HG03095 (cell line): ENCODE measurements at regions not wholly inside any gene's neighbourhood (a gene's known extent, or its start where the extent isn't known, plus 50 kb on each side); places are given as distances from the start of the nearest gene placed in this dataset.
"Not testable (repeated sequence)": the region's sequence is repeated elsewhere in the genome, so short reads cannot be mapped to it uniquely, and the experiment has no call there.

Source experiments
- ATAC-seq: cut with Tn5 transposase; IDR thresholded peaks from one replicate; pipeline ENCODE4 v1.9.1; 2021; ENCODE audit warnings: moderate library complexity; ENCODE audit not compliant: unreplicated experiment

DNA sequence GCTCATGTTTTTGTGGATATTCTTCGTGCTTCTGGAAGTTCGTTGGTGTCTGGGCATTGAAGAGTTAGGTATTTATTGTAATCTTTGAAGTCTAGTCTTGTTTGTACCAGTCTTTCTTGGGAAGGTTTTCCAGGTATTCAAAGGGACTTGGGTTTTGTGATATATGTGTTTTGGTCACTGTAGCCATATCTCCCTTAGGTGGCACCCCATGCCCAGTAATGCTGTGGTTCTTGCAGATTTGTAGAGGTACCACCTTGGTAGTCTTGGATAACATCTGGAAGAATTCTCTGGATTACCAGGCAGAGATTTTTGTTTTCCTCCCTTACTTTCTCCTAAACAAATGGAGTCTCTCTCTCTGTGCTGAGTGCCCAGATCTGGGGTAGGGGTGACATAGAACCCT is 184.1 kb downstream of the TEX13C start:
- ATAC-seq = no peak

- ATAC-seq = no peak
Observed at GRCh38 chrX:125505207-125505606, 185.5 kb downstream of the TEX13C start.

GRCh38 chrX:125507119-125507518 is 187.4 kb downstream of the TEX13C start:
- ATAC-seq = no peak

DNA sequence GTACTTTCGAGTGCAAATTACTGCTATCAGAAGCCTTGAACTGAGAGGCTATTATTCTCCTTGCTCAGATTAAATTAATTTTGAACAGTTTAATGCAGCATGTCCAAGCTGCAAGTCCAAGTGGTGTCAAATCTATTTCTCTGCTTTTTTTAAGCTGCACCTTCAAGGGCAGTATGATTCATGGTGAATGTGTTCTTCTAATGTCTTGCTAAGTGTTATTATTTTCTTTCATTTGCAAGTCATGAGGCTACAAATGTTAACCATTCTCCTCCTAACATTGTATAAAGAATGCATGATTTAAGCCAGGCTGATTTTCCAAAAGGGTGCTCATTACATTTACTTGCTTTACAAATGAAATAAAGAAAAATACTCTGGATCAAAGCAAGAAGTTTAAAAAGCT is 200.4 kb downstream of the TEX13C start:
- no peak for ATAC-seq

GRCh38 chrX:125522752-125523151 is 203.1 kb downstream of the TEX13C start:
- no peak for ATAC-seq

DNA sequence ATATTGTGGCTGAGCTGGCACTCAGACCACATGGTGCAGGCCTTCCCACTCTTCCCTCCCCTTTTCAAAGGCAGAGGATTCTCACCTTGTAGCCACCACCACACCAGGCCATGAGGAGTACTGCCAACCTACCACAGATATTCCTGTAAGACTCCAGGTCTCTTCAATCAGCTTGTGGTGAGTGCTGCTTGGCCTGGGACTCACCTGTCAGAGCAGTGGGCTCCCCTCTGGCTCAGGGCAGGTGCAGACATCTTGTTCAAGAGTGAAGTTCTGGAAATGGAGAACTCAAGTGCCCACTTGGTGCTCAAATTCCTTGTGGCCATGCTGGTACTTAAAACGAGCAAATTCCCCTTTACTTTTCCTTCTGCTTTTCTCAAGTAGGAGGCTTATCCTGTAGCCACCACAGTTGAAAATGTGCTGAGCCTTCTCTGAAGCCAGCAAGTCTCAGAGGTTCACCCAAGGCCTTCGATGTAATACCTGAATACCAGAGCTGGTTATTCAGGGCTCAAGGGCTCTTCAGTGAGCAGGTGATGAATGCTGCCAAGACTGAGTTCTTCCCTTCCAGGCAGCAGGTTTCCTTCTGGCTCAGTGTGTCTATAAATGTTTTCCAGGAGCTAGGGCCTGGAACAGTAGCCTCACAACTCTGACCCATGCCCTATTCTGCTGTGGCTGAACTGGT is 212.9 kb downstream of the TEX13C start:
- ATAC-seq = no peak

GRCh38 chrX:125533352-125533751 is 213.7 kb downstream of the TEX13C start:
- no peak for ATAC-seq

DNA sequence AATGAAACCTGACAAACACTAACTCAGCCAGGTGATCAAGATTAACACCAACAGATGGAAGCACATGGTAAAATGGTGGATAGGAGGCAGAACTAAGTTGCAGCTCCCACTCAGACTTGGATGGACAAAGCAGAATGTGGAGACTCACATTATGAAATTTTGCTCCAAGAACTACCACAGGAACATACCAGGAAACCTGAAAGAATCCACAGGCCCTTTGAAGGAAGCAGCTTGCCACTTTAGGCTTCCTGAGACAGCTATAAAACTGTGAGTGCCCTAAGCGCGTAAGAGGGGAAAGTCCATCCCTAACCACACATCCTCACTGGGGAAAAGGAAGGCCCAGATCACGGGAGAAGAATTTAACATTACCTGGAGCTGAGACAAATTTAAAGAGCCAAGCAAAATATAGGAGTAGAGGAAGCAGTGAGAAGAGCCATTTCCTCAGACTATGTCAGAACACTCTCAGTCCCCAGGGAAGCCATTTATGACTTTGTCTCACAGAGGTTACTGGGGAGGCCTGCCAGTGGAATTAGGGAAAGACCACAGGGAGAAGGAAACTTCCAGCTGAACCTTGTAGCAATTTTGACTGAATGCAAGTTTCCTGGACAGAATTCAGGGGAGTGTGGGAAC is 224.5 kb downstream of the TEX13C start:
- ATAC-seq = no peak

DNA sequence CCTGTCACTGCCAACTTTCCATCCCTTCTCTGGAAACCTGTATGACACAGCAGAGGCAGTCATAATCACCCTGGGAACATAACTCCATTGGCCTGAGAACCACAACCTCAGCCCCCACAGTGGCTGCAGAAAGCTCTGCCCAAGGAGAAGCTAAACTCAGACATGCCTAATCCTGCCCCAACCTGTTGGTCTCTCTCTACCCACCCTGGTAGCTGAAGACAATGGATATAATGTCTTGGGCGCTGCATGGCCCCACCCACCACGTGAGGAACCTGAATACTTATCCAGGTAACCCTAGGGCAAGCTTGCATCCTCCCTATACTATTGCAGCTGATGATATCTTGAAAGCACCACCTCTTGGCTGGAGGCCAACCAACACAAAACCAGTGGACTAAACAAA is 225.2 kb downstream of the TEX13C start:
- no peak for ATAC-seq

- no peak for ATAC-seq
Observed at GRCh38 chrX:125577479-125577878, 257.8 kb downstream of the TEX13C start.

- ATAC-seq = no peak
Observed at GRCh38 chrX:125604448-125604847, 284.8 kb downstream of the TEX13C start.

- ATAC-seq = no peak
Observed at GRCh38 chrX:125605145-125605544, 285.5 kb downstream of the TEX13C start.

- not testable (repeated sequence) for ATAC-seq
Observed at GRCh38 chrX:125614591-125615343, 295.1 kb downstream of the TEX13C start.

GRCh38 chrX:125620715-125621587 is 301.3 kb downstream of the TEX13C start:
- ATAC-seq = no peak

DNA sequence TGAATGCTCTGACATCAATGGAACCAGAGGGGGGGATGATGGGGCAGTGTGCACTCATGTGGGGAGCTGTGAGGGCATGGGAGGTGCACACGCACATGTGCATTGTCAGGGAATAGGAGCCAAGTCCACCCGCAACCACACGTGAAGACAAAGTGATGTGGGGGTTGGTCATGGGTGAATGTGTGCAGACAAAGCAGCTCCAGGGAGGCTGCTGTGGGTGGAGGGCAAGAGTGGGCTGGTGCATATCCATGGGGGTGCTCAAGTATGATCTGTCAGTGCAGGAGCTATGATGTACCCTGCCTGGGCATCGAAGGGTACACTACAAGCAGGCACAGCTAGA is 301.9 kb downstream of the TEX13C start:
- no peak for ATAC-seq

- no peak for ATAC-seq
Observed at GRCh38 chrX:125622899-125623298, 303.2 kb downstream of the TEX13C start.

DNA sequence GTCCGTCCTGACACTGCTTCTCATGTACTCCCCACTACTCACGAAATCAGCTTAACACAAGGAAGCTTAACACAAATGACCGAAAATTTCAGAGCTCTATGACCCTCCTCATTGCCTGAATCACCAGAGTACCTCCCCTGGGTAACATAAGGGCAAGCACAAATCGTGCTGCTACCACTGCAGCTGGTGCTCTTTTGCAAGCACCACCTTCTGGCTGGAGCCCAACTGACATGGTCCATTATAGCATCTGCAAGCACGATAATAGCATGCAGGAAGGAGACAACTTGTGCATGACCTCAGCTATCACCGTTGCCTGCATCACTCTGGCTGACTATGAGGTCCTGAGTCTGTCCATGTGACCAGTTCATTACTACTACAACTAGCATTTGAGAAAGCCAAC is 308.0 kb downstream of the TEX13C start:
- ATAC-seq = no peak

GRCh38 chrX:125628435-125628834 is 308.8 kb downstream of the TEX13C start:
- ATAC-seq = no peak

- ATAC-seq = no peak
Observed at GRCh38 chrX:125641405-125641804, 321.7 kb downstream of the TEX13C start.

DNA sequence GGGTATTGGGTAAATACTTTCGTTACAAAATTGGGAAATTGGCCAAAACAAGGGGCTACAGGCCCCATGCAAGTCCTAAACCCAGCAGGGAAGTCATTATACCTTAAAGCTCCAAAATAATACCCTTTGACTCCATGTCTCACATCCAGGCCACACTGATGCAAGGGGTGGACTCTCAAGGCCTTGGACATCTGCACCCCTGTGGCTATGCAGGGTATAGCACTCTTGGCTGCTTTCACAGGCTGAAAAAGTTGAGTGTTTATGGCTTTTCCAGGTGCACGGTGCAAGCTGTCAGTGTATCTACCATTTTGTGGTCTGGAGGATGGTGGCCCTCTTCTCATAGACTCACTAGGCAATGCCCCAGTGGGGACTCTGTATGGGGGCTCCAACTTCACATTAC is 326.5 kb downstream of the TEX13C start:
- ATAC-seq = no peak

DNA sequence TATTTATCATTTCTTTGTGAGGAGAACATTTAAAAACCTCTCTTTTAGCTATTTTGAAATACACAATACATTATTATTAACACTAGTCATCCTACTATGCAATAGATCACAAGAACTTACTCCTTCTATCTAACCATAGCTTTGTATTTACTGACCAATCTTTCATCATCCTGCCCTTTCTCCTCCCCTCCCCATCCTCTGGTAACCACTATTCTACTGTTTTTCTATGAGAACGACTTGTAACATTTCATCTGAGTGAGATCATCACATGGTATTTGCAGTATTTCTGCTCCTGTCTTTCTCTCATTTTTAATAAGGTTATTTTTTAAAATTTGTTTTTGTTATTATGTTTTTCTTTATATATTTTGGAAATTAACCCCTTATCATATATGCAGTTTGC is 331.8 kb downstream of the TEX13C start:
- ATAC-seq = no peak
